ENCODE measurements at regions not wholly inside any gene's neighbourhood (a gene's known extent, or its start where the extent isn't known, plus 50 kb on each side); places are given as distances from the start of the nearest gene placed in this dataset.

- TF ChIP-seq YY1 (IDR thresholded peaks at IDR 0.05; ENCODE audit: insufficient read depth, insufficient read length) (no peak), ZNF274 (IDR thresholded peaks at IDR 0.05; ENCODE audit: low read depth, low read length) (no peak)
Observed at GRCh38 chr16:11472410-11472809, 114.3 kb downstream of the LITAF start.
